DMS53 (cell line): ENCODE measurements at regions not wholly inside any gene's neighbourhood (a gene's known extent, or its start where the extent isn't known, plus 50 kb on each side); places are given as distances from the start of the nearest gene placed in this dataset.
"Not testable (repeated sequence)": the region's sequence is repeated elsewhere in the genome, so short reads cannot be mapped to it uniquely, and the experiment has no call there.

Experiments
- DNase-seq: peaks from one replicate; lab custom pipeline; 2025; lab: John Stamatoyannopoulos, UW

GRCh38 chr1:70751676-70752287 lies 295.8 kb downstream of the PTGER3 start:
- DNase-seq: peak; percentile 40

GRCh38 chr1:70754701-70755100 lies 292.9 kb downstream of the PTGER3 start:
- DNase-seq: no peak

GRCh38 chr1:70760154-70760553 lies 287.5 kb downstream of the PTGER3 start:
- no peak for DNase-seq

GRCh38 chr1:70762386-70762785 lies 285.2 kb downstream of the PTGER3 start:
- DNase-seq: no peak

- DNase-seq: peak; percentile 23
Observed at GRCh38 chr1:70764747-70765146, 282.9 kb downstream of the PTGER3 start.

GRCh38 chr1:70767377-70767776 lies 280.2 kb downstream of the PTGER3 start:
- DNase-seq: no peak

- no peak for DNase-seq
Observed at GRCh38 chr1:70768216-70768615, 279.4 kb downstream of the PTGER3 start.

- no peak for DNase-seq
Observed at GRCh38 chr1:70778056-70778762, 269.4 kb downstream of the PTGER3 start.

- DNase-seq: no peak
Observed at GRCh38 chr1:70778934-70779333, 268.7 kb downstream of the PTGER3 start.

GRCh38 chr1:70779571-70779970 lies 268.0 kb downstream of the PTGER3 start:
- DNase-seq: no peak

- DNase-seq: no peak
Observed at GRCh38 chr1:70785287-70785686, 262.3 kb downstream of the PTGER3 start.

GRCh38 chr1:70790232-70790923 lies 257.2 kb downstream of the PTGER3 start:
- DNase-seq: no peak

- DNase-seq: not testable (repeated sequence)
Observed at GRCh38 chr1:70795064-70795463, 252.6 kb downstream of the PTGER3 start.

- DNase-seq: not testable (repeated sequence)
Observed at GRCh38 chr1:70796298-70796697, 251.3 kb downstream of the PTGER3 start.

GRCh38 chr1:70802625-70803024 lies 245.0 kb downstream of the PTGER3 start:
- not testable (repeated sequence) for DNase-seq

- no peak for DNase-seq
Observed at GRCh38 chr1:70805641-70806040, 242.0 kb downstream of the PTGER3 start.

GRCh38 chr1:70807088-70807664 lies 240.4 kb downstream of the PTGER3 start:
- no peak for DNase-seq

- peak; percentile 18 for DNase-seq
Observed at GRCh38 chr1:70809069-70809468, 238.5 kb downstream of the PTGER3 start.

- no peak for DNase-seq
Observed at GRCh38 chr1:70811815-70812214, 235.8 kb downstream of the PTGER3 start.

- no peak for DNase-seq
Observed at GRCh38 chr1:70812442-70813109, 235.0 kb downstream of the PTGER3 start.

- no peak for DNase-seq
Observed at GRCh38 chr1:70818401-70818800, 229.2 kb downstream of the PTGER3 start.

GRCh38 chr1:70819231-70819630 lies 228.4 kb downstream of the PTGER3 start:
- DNase-seq: no peak
